ENCODE measurements at regions not wholly inside any gene's neighbourhood (a gene's known extent, or its start where the extent isn't known, plus 50 kb on each side); places are given as distances from the start of the nearest gene placed in this dataset.

DNA sequence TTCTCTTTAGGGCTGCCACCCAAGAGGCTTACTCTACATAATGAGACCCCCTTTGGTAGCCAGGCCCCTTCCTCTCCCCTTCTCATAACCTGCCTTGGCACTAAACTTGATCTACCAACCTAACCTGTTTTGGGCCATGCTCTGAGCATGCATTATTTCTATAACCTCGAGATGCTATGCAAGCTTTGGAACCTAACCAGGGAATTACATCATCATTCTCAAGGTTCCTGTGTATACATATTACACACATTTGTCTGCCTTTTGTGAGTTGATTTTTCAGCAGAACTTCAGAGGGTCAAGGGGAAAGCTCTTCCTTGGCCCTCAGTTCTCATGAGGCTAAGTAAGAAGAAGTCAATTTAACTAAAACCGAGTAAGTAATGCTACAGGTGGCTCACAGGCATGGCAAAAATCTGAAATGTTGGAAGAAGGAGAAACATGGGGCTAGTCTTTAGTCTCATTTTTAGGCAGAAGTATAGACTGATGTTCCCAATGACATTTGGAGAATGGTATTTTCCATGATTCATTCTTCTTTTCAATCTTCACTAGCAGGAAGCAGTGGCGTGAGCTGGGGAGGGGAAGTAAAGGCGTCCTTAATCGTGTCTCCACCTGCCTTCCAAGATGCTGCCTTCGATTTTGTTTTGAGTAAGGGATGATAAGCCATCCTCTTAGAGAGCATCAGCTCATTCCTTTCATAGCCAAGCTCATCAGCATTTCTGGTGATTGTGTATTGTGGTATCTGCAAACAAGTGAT, 308.4 kb downstream of the ABCC12 start (continued):
- TF ChIP-seq EZH2 (IDR thresholded peaks at IDR 0.05; ENCODE audit: low read depth, low read length, severe bottlenecking), result no peak
- no peak for TF ChIP-seq NRF1 (IDR thresholded peaks at IDR 0.05; ENCODE audit: low read depth, low read length)
- TF ChIP-seq SP4 (IDR thresholded peaks at IDR 0.05; ENCODE audit: low read length), result no peak
